GM13977 (cell line): ENCODE measurements at regions not wholly inside any gene's neighbourhood (a gene's known extent, or its start where the extent isn't known, plus 50 kb on each side); places are given as distances from the start of the nearest gene placed in this dataset.
A peak's percentile ranks its signal among the peaks of the same experiment; 100 is the strongest.
"Not testable (repeated sequence)": the region's sequence is repeated elsewhere in the genome, so short reads cannot be mapped to it uniquely, and the experiment has no call there.

Experiments
- DNase-seq: peaks from one replicate; pipeline ENCODE4 v3.0.0; 2012; ENCODE audit warnings: low spot score
- CTCF ChIP-seq: IDR thresholded peaks from 2 replicates; pipeline ENCODE4 v1.5.1; 2012; ENCODE audit warnings: mild to moderate bottlenecking, control low read depth; ENCODE audit not compliant: insufficient read depth; ENCODE audit errors: extremely low read depth, missing control alignments
- in situ Hi-C: fragments of 300-500 bp; cut with MboI; formaldehyde crosslinking; loops from one replicate; pipeline ENCODE4 v1.12.0; 2022; ENCODE audit warnings: low sequenced_read_pairs, low pct_unique_long_range_greater_than_20kb, mixed read lengths, inconsistent platforms; ENCODE audit not compliant: unreplicated experiment

GRCh38 chr3:125766285-125766826 lies 171.1 kb upstream of the OSBPL11 start:
- in situ Hi-C loops, result not testable (repeated sequence)

DNA sequence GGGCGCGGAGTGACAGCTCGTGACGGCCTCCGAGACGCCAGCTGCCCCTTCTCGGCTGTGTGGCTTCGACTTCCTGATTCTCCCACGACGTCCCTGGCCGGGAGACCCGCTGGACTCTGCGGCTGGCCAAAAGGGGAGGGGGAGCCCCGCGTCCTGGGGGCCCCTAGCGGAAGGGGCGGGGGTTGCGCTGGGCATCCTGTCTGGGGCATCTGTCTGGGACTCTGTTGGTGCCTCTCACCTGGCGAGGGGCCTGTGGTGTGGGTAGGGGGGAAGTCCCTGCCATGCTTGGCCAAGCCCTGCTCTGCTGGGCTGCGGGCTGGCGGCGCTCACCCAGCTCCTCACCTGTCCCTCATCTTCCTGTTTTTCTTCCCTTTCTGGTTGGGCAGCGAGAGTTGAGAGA lies 171.6 kb upstream of the OSBPL11 start:
- peak; percentile 18 for DNase-seq
- in situ Hi-C loops, result not testable (repeated sequence)

More at GRCh38 chr3:125766285-125766826, 171.1 kb upstream of the OSBPL11 start:
- peak; percentile 74 for DNase-seq
- peak; percentile 89 for TF ChIP-seq CTCF

DNA sequence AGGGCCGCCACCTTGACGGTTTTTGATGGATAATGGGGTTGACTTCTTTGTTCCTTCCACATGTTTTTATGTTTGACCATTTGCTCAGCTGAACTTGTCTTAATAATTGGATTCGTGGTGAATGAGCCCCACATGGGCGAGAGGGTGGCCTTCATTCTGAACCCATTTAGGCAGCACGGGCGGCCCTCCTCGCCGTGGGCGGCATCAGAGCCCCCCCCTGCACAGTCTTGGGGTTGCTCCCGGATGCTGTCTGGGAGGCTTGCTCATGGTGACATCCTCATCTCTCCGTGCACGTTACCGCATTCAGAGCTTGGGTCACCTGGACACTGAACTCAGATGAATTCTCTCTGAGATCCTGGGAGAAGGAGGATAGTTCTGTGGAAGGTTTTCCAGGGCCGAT lies 172.3 kb upstream of the OSBPL11 start:
- in situ Hi-C loops, result no loop called here
- TF ChIP-seq CTCF, result no peak
- no peak for DNase-seq

GRCh38 chr3:125768821-125769220 lies 173.5 kb upstream of the OSBPL11 start:
- in situ Hi-C loops, DNase-seq: not testable (repeated sequence)

- DNase-seq, in situ Hi-C loops: not testable (repeated sequence)
Measured at GRCh38 chr3:125771506-125771905, 176.2 kb upstream of the OSBPL11 start.

DNA sequence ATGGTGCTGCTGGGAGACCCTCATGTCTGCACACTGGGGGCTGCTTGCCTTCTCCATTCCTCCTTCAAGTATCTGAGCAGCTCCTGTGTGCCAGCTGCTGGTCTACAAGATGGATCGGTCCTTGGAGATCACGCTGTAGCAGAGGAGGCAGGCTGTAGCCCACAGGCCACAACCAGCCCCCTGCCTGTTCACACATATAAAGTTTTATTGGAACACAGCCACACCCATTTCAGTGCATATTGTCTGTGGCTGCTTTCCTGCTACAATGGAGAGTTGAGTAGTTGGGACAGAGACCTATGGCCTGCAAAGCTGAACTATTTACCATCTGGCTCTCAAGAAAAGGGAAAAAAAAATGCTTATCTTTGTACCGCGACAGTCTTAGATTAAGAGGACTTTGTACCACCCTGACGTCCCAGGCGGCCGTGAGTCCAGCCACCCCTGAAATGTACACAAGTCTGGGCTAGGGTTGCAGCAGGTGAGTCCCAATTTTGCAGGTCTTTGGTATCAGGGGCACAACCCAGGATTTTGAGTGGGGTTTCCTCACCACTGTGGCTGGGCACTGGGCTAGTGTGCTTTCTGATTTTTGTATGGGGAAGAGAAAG lies 179.2 kb upstream of the OSBPL11 start:
- DNase-seq, result not testable (repeated sequence)

DNA sequence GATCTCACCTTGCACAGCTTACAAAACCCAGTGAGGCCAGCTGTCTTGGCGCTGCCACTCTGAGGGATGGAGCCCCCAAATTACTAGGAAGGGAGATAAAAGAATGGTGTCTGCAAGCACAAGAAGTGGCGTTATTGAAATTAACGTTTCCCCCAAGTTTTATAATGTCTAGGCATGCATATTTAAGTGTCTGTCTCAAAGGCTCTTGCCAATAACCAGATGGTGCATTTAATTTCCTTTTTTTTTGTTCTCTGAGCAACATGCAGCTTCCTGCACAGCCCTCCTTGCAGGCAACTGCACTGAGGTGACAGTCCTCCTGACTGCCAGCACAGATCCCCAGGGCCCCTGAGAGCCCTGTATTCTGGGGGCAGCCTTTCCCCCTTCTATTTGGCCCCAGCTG lies 179.8 kb upstream of the OSBPL11 start:
- in situ Hi-C loops, DNase-seq: not testable (repeated sequence)

More for the DNA sequence above, 179.2 kb upstream of the OSBPL11 start:
- in situ Hi-C loops, result not testable (repeated sequence)

GRCh38 chr3:125775606-125776294 lies 180.5 kb upstream of the OSBPL11 start:
- in situ Hi-C loops, DNase-seq: not testable (repeated sequence)

GRCh38 chr3:125779276-125779675 lies 184.0 kb upstream of the OSBPL11 start:
- DNase-seq, in situ Hi-C loops: not testable (repeated sequence)

GRCh38 chr3:125779918-125780317 lies 184.6 kb upstream of the OSBPL11 start:
- in situ Hi-C loops, DNase-seq: not testable (repeated sequence)

- DNase-seq, in situ Hi-C loops: not testable (repeated sequence)
Measured at GRCh38 chr3:125781678-125782077, 186.4 kb upstream of the OSBPL11 start.

GRCh38 chr3:125790312-125790711 lies 178.7 kb upstream of the ROPN1B start:
- in situ Hi-C loops, DNase-seq: not testable (repeated sequence)

- DNase-seq, result not testable (repeated sequence)
Measured at GRCh38 chr3:125791021-125791420, 178.0 kb upstream of the ROPN1B start.

GRCh38 chr3:125810010-125810409 lies 159.0 kb upstream of the ROPN1B start:
- in situ Hi-C loops, DNase-seq: not testable (repeated sequence)

More at GRCh38 chr3:125791021-125791420, 178.0 kb upstream of the ROPN1B start:
- in situ Hi-C loops, result not testable (repeated sequence)

- in situ Hi-C loops, DNase-seq: not testable (repeated sequence)
Measured at GRCh38 chr3:125822175-125822574, 146.8 kb upstream of the ROPN1B start.
